ENCODE measurements at regions not wholly inside any gene's neighbourhood (a gene's known extent, or its start where the extent isn't known, plus 50 kb on each side); places are given as distances from the start of the nearest gene placed in this dataset.

DNA sequence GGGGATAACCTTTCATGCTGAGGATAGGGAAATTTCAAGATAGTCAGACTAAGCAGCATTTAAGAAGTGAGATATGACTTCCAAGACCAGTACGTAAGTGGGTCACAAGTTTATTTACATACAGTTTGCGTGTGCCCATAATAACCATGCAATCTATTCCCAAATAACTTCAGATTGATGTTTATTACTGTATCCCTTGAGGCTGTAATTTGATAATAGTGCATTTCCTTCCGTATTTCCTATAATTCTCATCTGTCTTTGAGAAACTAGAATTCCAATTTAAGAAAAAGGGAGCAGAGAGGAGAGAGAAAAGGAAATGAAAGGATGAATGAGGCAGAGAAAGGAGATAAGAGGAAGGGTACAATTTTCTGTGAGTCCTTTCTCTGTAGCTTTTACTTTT, 1073.1 kb downstream of the EPHA3 start:
- FAIRE-seq: no peak
- TF ChIP-seq, protein P1, sequence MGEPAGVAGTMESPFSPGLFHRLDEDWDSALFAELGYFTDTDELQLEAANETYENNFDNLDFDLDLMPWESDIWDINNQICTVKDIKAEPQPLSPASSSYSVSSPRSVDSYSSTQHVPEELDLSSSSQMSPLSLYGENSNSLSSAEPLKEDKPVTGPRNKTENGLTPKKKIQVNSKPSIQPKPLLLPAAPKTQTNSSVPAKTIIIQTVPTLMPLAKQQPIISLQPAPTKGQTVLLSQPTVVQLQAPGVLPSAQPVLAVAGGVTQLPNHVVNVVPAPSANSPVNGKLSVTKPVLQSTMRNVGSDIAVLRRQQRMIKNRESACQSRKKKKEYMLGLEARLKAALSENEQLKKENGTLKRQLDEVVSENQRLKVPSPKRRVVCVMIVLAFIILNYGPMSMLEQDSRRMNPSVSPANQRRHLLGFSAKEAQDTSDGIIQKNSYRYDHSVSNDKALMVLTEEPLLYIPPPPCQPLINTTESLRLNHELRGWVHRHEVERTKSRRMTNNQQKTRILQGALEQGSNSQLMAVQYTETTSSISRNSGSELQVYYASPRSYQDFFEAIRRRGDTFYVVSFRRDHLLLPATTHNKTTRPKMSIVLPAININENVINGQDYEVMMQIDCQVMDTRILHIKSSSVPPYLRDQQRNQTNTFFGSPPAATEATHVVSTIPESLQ (CRISPR knock-in tag; conservative IDR thresholded peaks at IDR 0.05): no peak
- no peak for TF ChIP-seq ZFP82 (CRISPR knock-in tag; IDR thresholded peaks at IDR 0.05; ENCODE audit: borderline replicate concordance)
- TF ChIP-seq EZH2 (conservative IDR thresholded peaks at IDR 0.05; ENCODE audit: low read depth, low read length): no peak
- TF ChIP-seq SOX13 (IDR thresholded peaks at IDR 0.05): no peak
- no peak for TF ChIP-seq SOX13 (CRISPR knock-in tag; conservative IDR thresholded peaks at IDR 0.05 in 1 of 2, IDR thresholded peaks at IDR 0.05 in 1 of 2)
- TF ChIP-seq, protein P2, sequence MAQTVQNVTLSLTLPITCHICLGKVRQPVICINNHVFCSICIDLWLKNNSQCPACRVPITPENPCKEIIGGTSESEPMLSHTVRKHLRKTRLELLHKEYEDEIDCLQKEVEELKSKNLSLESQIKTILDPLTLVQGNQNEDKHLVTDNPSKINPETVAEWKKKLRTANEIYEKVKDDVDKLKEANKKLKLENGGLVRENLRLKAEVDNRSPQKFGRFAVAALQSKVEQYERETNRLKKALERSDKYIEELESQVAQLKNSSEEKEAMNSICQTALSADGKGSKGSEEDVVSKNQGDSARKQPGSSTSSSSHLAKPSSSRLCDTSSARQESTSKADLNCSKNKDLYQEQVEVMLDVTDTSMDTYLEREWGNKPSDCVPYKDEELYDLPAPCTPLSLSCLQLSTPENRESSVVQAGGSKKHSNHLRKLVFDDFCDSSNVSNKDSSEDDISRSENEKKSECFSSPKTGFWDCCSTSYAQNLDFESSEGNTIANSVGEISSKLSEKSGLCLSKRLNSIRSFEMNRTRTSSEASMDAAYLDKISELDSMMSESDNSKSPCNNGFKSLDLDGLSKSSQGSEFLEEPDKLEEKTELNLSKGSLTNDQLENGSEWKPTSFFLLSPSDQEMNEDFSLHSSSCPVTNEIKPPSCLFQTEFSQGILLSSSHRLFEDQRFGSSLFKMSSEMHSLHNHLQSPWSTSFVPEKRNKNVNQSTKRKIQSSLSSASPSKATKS (CRISPR knock-in tag; IDR thresholded peaks at IDR 0.05): no peak
- no peak for TF ChIP-seq SP4 (CRISPR knock-in tag; IDR thresholded peaks at IDR 0.05)
- TF ChIP-seq, protein P3, sequence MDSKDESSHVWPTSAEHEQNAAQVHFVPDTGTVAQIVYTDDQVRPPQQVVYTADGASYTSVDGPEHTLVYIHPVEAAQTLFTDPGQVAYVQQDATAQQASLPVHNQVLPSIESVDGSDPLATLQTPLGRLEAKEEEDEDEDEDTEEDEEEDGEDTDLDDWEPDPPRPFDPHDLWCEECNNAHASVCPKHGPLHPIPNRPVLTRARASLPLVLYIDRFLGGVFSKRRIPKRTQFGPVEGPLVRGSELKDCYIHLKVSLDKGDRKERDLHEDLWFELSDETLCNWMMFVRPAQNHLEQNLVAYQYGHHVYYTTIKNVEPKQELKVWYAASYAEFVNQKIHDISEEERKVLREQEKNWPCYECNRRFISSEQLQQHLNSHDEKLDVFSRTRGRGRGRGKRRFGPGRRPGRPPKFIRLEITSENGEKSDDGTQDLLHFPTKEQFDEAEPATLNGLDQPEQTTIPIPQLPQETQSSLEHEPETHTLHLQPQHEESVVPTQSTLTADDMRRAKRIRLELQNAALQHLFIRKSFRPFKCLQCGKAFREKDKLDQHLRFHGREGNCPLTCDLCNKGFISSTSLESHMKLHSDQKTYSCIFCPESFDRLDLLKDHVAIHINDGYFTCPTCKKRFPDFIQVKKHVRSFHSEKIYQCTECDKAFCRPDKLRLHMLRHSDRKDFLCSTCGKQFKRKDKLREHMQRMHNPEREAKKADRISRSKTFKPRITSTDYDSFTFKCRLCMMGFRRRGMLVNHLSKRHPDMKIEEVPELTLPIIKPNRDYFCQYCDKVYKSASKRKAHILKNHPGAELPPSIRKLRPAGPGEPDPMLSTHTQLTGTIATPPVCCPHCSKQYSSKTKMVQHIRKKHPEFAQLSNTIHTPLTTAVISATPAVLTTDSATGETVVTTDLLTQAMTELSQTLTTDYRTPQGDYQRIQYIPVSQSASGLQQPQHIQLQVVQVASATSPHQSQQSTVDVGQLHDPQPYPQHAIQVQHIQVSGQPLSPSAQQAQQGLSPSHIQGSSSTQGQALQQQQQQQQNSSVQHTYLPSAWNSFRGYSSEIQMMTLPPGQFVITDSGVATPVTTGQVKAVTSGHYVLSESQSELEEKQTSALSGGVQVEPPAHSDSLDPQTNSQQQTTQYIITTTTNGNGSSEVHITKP (CRISPR knock-in tag; IDR thresholded peaks at IDR 0.05; ENCODE audit: low read depth): no peak
- TF ChIP-seq ZNF121 (CRISPR knock-in tag; IDR thresholded peaks at IDR 0.05): no peak
- TF ChIP-seq, protein P4, sequence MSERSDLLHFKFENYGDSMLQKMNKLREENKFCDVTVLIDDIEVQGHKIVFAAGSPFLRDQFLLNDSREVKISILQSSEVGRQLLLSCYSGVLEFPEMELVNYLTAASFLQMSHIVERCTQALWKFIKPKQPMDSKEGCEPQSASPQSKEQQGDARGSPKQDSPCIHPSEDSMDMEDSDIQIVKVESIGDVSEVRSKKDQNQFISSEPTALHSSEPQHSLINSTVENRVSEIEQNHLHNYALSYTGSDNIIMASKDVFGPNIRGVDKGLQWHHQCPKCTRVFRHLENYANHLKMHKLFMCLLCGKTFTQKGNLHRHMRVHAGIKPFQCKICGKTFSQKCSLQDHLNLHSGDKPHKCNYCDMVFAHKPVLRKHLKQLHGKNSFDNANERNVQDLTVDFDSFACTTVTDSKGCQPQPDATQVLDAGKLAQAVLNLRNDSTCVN (CRISPR knock-in tag; IDR thresholded peaks at IDR 0.05; ENCODE audit: borderline replicate concordance): no peak
- no peak for TF ChIP-seq MAZ (IDR thresholded peaks at IDR 0.05; ENCODE audit: borderline replicate concordance, low read depth, low read length)
- TF ChIP-seq MAZ (CRISPR knock-in tag; IDR thresholded peaks at IDR 0.05; ENCODE audit: low read depth): no peak
- TF ChIP-seq DNMT1 (CRISPR knock-in tag; IDR thresholded peaks at IDR 0.05): no peak
- no peak for TF ChIP-seq ZNF703 (CRISPR knock-in tag; IDR thresholded peaks at IDR 0.05; ENCODE audit: borderline replicate concordance)
- TF ChIP-seq ZNF839 (CRISPR knock-in tag; IDR thresholded peaks at IDR 0.05; ENCODE audit: borderline replicate concordance): no peak

More for the DNA sequence above, 1073.1 kb downstream of the EPHA3 start:
- ChIA-PET POLR2A (no interaction called here), CTCF (ENCODE audit: low intra/inter-chr PET ratio, low total read pairs) (no interaction called here)
- Histone ChIP-seq H3K4me1 (ENCODE audit: insufficient read depth, low read length) (no peaks in the 10 kb centered on the region), H4K20me1 (ENCODE audit: insufficient read depth, low read length) (no peaks in the 10 kb centered on the region), H3K79me2 (ENCODE audit: insufficient read depth, low read length) (no peaks in the 10 kb centered on the region), H3K36me3 (replicated peaks in 1 of 2; ENCODE audit: control insufficient read depth in 1 of 2, insufficient read depth in 2 of 2, low read length in 2 of 2) (no peaks in the 10 kb centered on the region), H3K27ac (ENCODE audit: extremely low read length, insufficient read depth, low read length) (no peak overlapping the region), H2AFZ (ENCODE audit: low read length) (no peak overlapping the region), H3K27me3 (ENCODE audit: control insufficient read depth in 1 of 2, insufficient read depth in 2 of 2, low read length in 2 of 2) (no peaks in the 10 kb centered on the region), H3K4me3 (replicated peaks in 1 of 3; ENCODE audit: insufficient read depth in 1 of 3, low read depth in 2 of 3, low read length in 3 of 3) (no peak overlapping the region), H3K4me2 (ENCODE audit: low read depth, low read length) (no peak overlapping the region), H3K9me3 (ENCODE audit: low read length) (no peaks in the 10 kb centered on the region), H3K9ac (ENCODE audit: insufficient read depth, low read depth, low read length) (no peak overlapping the region)
- no peak for DNase-seq (ENCODE audit: low spot score)
- in situ Hi-C loops (cut with HindIII; ENCODE audit: extremely low pct_ligation_motif_present, low pct_unique_long_range_greater_than_20kb) (no loop called here), intact Hi-C loops (cut with micrococcal nuclease; ENCODE audit: unreplicated experiment) (loop anchor here (10.0 kb wide), 1 partner anchor 1976 kb away; no protein-coding TSS in a partner anchor)
- 5% methylated on average over 3 of the region's 3 CpGs for WGBS (ENCODE audit: low lambda C conversion rate)
- no peak for ATAC-seq
- no TSS peak for BruUV-seq (replicated peaks)

Data from HepG2 (cell line).